GM21381 (cell line): ENCODE measurements at regions not wholly inside any gene's neighbourhood (a gene's known extent, or its start where the extent isn't known, plus 50 kb on each side); places are given as distances from the start of the nearest gene placed in this dataset.

Source experiments
- ATAC-seq: cut with Tn5 transposase; IDR thresholded peaks from one replicate; pipeline ENCODE4 v1.9.1; 2021; ENCODE audit warnings: mild to moderate bottlenecking, moderate library complexity; ENCODE audit not compliant: unreplicated experiment

GRCh38 chr3:28726840-28727239, 378.2 kb upstream of the AZI2 start:
- no peak for ATAC-seq

GRCh38 chr3:28727307-28727706, 378.7 kb upstream of the AZI2 start:
- ATAC-seq, result no peak

GRCh38 chr3:28738425-28738824, 389.8 kb upstream of the AZI2 start:
- ATAC-seq, result no peak

- ATAC-seq, result no peak
Observed at GRCh38 chr3:28739647-28740046, 391.0 kb upstream of the AZI2 start.

- no peak for ATAC-seq
Observed at GRCh38 chr3:28743271-28743670, 394.6 kb upstream of the AZI2 start.

- ATAC-seq, result no peak
Observed at GRCh38 chr3:28743831-28744230, 395.2 kb upstream of the AZI2 start.

GRCh38 chr3:28745436-28745835, 396.8 kb upstream of the AZI2 start:
- ATAC-seq, result no peak

GRCh38 chr3:28745916-28746617, 397.4 kb upstream of the AZI2 start:
- no peak for ATAC-seq

GRCh38 chr3:28746990-28747389, 398.4 kb upstream of the AZI2 start:
- no peak for ATAC-seq

- no peak for ATAC-seq
Observed at GRCh38 chr3:28751864-28752263, 403.2 kb upstream of the AZI2 start.

- ATAC-seq, result no peak
Observed at GRCh38 chr3:28752290-28752689, 403.7 kb upstream of the AZI2 start.

- no peak for ATAC-seq
Observed at GRCh38 chr3:28756056-28756455, 407.4 kb upstream of the AZI2 start.

- no peak for ATAC-seq
Observed at GRCh38 chr3:28758115-28758514, 409.5 kb upstream of the AZI2 start.

- ATAC-seq, result no peak
Observed at GRCh38 chr3:28761375-28761774, 412.8 kb upstream of the AZI2 start.

- no peak for ATAC-seq
Observed at GRCh38 chr3:28765194-28765593, 416.6 kb upstream of the AZI2 start.

- no peak for ATAC-seq
Observed at GRCh38 chr3:28768439-28768838, 419.8 kb upstream of the AZI2 start.

- ATAC-seq, result no peak
Observed at GRCh38 chr3:28777806-28778475, 429.3 kb upstream of the AZI2 start.

GRCh38 chr3:28780480-28780879, 431.9 kb upstream of the AZI2 start:
- ATAC-seq, result no peak

GRCh38 chr3:28781053-28781452, 432.4 kb upstream of the AZI2 start:
- ATAC-seq, result no peak

- no peak for ATAC-seq
Observed at GRCh38 chr3:28786446-28786845, 437.8 kb upstream of the AZI2 start.

GRCh38 chr3:28788571-28788970, 439.9 kb upstream of the AZI2 start:
- no peak for ATAC-seq

- no peak for ATAC-seq
Observed at GRCh38 chr3:28791713-28792255, 443.2 kb upstream of the AZI2 start.
